ENCODE measurements at regions not wholly inside any gene's neighbourhood (a gene's known extent, or its start where the extent isn't known, plus 50 kb on each side); places are given as distances from the start of the nearest gene placed in this dataset.

DNA sequence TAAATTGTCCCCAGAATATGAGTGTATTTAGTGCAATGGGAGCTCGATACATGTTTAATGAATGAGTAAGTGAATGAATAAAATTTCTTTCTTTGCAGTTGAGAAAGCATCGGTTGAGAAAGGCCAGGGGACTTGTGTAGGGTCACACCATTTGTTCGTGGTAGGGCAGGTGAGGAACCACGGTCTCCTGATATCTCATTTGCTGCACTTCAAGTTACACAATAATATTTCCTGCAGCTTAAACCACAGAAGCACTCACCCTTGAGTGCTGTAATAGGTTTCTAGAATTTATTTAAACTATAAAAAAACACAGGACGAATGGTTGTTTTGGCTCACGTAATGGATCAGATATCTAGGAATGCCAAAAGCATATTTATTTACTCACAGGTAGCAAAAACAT is 429.8 kb downstream of the SPATA31D1 start:
- TF ChIP-seq, protein P1, sequence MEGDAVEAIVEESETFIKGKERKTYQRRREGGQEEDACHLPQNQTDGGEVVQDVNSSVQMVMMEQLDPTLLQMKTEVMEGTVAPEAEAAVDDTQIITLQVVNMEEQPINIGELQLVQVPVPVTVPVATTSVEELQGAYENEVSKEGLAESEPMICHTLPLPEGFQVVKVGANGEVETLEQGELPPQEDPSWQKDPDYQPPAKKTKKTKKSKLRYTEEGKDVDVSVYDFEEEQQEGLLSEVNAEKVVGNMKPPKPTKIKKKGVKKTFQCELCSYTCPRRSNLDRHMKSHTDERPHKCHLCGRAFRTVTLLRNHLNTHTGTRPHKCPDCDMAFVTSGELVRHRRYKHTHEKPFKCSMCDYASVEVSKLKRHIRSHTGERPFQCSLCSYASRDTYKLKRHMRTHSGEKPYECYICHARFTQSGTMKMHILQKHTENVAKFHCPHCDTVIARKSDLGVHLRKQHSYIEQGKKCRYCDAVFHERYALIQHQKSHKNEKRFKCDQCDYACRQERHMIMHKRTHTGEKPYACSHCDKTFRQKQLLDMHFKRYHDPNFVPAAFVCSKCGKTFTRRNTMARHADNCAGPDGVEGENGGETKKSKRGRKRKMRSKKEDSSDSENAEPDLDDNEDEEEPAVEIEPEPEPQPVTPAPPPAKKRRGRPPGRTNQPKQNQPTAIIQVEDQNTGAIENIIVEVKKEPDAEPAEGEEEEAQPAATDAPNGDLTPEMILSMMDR (IDR thresholded peaks at IDR 0.05): no peak
- no peak for TF ChIP-seq EZH2 (IDR thresholded peaks at IDR 0.05; ENCODE audit: borderline replicate concordance, insufficient read depth, low read depth, low read length, poor library complexity, severe bottlenecking)
